ENCODE measurements at regions not wholly inside any gene's neighbourhood (a gene's known extent, or its start where the extent isn't known, plus 50 kb on each side); places are given as distances from the start of the nearest gene placed in this dataset.
"Not testable (repeated sequence)": the region's sequence is repeated elsewhere in the genome, so short reads cannot be mapped to it uniquely, and the experiment has no call there.

DNA sequence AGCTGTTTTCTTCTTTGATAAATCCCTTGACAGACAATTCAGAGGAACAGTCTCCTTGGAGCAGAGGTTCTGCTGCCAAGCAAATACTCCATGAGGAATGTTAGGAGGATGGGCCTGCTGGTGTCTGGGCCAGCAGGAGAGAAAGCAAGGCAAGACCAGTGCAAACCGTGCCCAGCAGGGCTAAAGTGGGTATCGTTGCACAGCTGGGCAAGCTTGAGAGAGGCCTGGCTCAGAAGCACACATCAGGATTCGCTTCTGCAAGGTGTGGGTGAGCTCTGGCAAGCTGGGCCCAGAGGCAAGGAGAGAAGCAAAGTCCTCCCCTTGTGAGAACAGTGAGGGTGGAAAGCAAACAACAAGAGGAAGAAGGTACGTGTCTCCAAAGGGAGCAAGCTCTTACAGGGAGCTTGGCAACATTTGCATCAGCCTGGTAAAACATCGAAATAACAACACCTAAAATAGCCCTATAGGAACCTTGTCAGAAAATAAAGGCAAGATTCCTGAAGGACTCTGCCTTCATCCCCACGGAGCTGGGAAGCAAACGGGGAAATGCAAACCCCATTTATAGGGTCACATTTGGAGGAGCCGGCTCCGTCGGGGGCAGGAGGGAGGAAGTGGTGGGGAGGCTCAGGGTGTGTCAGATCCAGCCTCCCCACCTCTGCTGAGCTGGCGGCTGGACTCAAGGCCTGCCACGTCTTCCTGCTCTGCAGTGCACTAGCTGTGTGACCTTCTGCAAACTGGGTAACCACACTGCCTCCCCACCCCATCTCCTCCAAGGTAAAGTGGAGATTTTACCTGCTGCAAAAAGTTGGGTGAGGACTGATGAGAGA is 62.3 kb upstream of the HIVEP3 start:
- no peak for DNase-seq

DNA sequence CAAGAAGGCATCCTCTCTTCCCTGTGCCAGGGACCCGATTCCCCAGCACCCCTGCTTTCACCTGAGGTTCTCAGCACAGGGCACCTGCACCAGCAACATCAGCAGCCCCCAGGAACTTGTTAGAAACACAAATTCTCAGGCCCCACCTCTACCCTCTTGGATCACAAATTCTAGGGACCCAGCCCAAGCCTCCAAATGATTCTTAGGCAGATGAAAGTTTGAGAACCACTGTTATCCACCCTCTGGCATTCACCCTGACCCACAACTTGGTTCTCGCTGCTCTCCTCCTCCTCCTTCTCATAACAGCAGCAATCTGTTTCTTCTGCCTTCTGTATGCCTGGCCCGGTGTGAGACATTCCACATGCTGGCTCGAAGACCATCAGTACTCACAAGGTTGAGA is 60.3 kb upstream of the HIVEP3 start:
- DNase-seq: no peak

DNA sequence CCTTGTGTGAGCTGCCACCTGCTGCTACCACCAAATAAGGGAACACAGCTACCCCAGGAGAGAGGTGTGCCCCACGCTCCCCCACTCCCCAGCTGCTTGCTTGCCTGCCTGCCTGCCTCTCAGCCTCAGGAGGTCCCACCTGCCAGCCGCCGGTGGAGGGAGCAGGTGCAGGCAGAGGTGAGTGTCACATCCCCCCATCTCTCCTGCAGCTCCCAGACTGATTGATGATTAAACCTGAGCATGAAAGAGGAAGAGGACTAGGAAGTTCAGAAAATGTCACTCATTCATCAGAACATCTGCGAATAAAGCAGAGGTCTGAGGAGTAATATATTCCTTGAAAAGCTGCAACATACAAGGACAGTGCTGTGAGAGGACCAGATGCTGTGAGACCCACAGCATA is 58.6 kb upstream of the HIVEP3 start:
- no peak for DNase-seq

DNA sequence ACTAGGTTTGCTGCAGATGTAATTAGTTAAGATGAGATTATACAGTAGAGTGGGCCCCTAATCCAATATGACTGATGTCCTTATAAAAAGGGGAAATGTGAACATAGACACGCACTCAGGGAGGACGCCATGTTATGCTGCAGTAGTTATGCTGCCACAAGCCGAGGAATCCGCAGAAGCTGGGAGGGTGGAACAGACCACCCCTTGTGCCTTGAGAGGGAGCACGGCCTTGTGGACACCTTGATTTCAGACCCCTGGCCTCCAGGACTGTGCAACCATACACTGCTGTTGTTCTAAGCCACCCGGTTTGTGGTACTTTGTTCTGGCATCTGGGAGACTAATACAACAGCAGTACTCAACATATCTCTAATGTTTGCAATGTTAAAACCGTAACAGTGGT is 57.9 kb upstream of the HIVEP3 start:
- DNase-seq: no peak

DNA sequence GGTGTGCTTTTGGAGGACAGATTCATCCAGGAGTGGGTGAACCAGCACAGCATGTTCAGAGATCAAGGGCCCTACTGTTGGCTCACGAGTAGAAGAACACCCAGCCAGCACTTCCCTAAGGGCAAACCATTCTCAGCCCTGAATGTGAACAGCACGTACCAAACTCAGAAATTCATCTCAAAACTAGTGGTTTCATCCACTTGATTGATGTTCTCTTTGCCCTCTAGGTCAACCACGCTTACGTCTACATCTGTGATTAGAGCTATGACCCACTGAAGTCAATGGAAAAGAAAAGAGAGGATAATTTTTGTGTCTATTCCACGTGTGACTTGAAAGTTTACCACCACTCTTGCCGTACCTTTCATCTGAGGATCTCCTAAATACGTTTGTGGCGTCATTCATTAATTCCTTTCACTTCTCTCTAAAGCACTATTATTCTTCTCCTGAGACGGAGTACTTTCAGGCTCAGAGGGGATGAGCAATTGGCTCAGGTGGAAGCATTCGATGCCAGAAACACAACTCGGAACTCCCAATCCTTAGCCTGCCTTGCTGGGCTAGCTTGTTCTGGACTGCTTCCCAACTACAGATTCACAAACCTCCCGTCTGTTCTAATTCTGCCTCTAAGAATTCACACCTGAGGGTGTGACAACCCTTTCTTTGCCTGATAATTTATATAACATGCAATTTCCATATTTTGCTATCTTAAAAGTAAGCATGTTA is 57.3 kb upstream of the HIVEP3 start:
- no peak for DNase-seq

DNA sequence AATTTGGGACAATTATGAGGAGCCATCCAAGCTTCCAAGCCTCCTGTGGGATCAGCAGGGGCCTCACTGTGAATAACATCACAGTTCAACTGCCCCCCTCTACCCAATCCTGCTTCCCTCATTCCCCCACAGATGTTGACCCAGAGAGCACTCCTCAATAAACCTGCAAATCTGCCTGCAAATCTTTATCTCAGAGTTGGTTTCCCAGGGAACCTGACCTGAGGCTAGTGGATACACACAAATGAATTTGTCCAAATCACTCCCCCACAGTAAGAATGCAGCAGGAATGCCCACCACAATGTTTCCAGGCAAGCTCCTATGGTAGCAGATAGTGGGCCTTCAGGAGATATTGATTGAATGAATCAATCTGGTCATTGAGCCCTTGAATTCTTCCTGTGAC is 56.4 kb upstream of the HIVEP3 start:
- DNase-seq: no peak

DNA sequence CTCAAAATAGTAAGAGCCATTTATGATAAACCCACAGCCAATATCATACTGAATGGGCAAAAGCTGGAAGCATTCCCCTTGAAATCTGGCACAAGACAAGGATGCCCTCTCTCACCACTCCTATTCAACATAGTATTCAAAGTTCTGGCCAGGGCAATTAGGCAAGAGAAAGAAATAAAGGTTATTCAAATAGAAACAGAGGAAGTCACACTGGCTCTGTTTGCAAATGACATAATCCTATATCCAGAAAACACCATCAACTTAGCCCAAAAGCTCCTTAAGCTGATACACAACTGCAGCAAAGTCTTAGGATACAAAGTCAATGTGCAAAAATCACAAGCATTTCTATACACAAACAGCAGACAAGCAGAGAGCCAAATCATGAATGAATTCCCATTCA is 49.8 kb upstream of the HIVEP3 start:
- not testable (repeated sequence) for DNase-seq
